ENCODE measurements at regions not wholly inside any gene's neighbourhood (a gene's known extent, or its start where the extent isn't known, plus 50 kb on each side); places are given as distances from the start of the nearest gene placed in this dataset.

GRCh38 chr17:55962951-55963401, 190.3 kb upstream of the ANKFN1 start:
- H3K27ac Mint-ChIP-seq: no peak overlapping the region
- CTCF ChIA-PET: no interaction called here
- TF ChIP-seq MAX (CRISPR knock-in tag; IDR thresholded peaks at IDR 0.05): no peak
- no peak for TF ChIP-seq JAZF1 (CRISPR knock-in tag; IDR thresholded peaks at IDR 0.05)
- TF ChIP-seq ZNF416 (CRISPR knock-in tag; IDR thresholded peaks at IDR 0.05): no peak
- TF ChIP-seq, protein P1, sequence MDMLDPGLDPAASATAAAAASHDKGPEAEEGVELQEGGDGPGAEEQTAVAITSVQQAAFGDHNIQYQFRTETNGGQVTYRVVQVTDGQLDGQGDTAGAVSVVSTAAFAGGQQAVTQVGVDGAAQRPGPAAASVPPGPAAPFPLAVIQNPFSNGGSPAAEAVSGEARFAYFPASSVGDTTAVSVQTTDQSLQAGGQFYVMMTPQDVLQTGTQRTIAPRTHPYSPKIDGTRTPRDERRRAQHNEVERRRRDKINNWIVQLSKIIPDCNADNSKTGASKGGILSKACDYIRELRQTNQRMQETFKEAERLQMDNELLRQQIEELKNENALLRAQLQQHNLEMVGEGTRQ (CRISPR knock-in tag; IDR thresholded peaks at IDR 0.05): no peak
- no peak for TF ChIP-seq MXD4 (CRISPR knock-in tag; IDR thresholded peaks at IDR 0.05; ENCODE audit: borderline replicate concordance)
- no peak for TF ChIP-seq FOXJ3 (CRISPR knock-in tag; IDR thresholded peaks at IDR 0.05; ENCODE audit: borderline replicate concordance)
- TF ChIP-seq NFYB (CRISPR knock-in tag; conservative IDR thresholded peaks at IDR 0.05; ENCODE audit: low read depth): no peak
- TF ChIP-seq ATF1 (CRISPR knock-in tag; IDR thresholded peaks at IDR 0.05): no peak
- TF ChIP-seq CDX4 (CRISPR knock-in tag; IDR thresholded peaks at IDR 0.05; ENCODE audit: borderline replicate concordance): no peak
- no peak for TF ChIP-seq GRHL2 (CRISPR knock-in tag; IDR thresholded peaks at IDR 0.05; ENCODE audit: insufficient replicate concordance, severe bottlenecking)
- no peak for TF ChIP-seq TEAD1 (CRISPR knock-in tag; IDR thresholded peaks at IDR 0.05)
- TF ChIP-seq, protein P2, sequence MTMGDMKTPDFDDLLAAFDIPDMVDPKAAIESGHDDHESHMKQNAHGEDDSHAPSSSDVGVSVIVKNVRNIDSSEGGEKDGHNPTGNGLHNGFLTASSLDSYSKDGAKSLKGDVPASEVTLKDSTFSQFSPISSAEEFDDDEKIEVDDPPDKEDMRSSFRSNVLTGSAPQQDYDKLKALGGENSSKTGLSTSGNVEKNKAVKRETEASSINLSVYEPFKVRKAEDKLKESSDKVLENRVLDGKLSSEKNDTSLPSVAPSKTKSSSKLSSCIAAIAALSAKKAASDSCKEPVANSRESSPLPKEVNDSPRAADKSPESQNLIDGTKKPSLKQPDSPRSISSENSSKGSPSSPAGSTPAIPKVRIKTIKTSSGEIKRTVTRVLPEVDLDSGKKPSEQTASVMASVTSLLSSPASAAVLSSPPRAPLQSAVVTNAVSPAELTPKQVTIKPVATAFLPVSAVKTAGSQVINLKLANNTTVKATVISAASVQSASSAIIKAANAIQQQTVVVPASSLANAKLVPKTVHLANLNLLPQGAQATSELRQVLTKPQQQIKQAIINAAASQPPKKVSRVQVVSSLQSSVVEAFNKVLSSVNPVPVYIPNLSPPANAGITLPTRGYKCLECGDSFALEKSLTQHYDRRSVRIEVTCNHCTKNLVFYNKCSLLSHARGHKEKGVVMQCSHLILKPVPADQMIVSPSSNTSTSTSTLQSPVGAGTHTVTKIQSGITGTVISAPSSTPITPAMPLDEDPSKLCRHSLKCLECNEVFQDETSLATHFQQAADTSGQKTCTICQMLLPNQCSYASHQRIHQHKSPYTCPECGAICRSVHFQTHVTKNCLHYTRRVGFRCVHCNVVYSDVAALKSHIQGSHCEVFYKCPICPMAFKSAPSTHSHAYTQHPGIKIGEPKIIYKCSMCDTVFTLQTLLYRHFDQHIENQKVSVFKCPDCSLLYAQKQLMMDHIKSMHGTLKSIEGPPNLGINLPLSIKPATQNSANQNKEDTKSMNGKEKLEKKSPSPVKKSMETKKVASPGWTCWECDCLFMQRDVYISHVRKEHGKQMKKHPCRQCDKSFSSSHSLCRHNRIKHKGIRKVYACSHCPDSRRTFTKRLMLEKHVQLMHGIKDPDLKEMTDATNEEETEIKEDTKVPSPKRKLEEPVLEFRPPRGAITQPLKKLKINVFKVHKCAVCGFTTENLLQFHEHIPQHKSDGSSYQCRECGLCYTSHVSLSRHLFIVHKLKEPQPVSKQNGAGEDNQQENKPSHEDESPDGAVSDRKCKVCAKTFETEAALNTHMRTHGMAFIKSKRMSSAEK (CRISPR knock-in tag; IDR thresholded peaks at IDR 0.05; ENCODE audit: borderline replicate concordance): no peak
- TF ChIP-seq, protein P3, sequence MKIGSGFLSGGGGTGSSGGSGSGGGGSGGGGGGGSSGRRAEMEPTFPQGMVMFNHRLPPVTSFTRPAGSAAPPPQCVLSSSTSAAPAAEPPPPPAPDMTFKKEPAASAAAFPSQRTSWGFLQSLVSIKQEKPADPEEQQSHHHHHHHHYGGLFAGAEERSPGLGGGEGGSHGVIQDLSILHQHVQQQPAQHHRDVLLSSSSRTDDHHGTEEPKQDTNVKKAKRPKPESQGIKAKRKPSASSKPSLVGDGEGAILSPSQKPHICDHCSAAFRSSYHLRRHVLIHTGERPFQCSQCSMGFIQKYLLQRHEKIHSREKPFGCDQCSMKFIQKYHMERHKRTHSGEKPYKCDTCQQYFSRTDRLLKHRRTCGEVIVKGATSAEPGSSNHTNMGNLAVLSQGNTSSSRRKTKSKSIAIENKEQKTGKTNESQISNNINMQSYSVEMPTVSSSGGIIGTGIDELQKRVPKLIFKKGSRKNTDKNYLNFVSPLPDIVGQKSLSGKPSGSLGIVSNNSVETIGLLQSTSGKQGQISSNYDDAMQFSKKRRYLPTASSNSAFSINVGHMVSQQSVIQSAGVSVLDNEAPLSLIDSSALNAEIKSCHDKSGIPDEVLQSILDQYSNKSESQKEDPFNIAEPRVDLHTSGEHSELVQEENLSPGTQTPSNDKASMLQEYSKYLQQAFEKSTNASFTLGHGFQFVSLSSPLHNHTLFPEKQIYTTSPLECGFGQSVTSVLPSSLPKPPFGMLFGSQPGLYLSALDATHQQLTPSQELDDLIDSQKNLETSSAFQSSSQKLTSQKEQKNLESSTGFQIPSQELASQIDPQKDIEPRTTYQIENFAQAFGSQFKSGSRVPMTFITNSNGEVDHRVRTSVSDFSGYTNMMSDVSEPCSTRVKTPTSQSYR (CRISPR knock-in tag; IDR thresholded peaks at IDR 0.05): no peak
- TF ChIP-seq NFATC4 (CRISPR knock-in tag; IDR thresholded peaks at IDR 0.05): no peak
- TF ChIP-seq ZNF232 (CRISPR knock-in tag; IDR thresholded peaks at IDR 0.05): no peak
- TF ChIP-seq SMAD4 (CRISPR knock-in tag; IDR thresholded peaks at IDR 0.05): no peak
- no peak for TF ChIP-seq NFE2L1 (CRISPR knock-in tag; IDR thresholded peaks at IDR 0.05)
- H3K9me3 Mint-ChIP-seq: peaks cover 16% of the 10 kb centered on the region
- H3K4me3 Mint-ChIP-seq: no peak overlapping the region
- no peak for ATAC-seq
- no peak for DNase-seq (ENCODE audit: low spot score)
- POLR2A ChIA-PET: no interaction called here
- no peaks in the 10 kb centered on the region for H3K27me3 Mint-ChIP-seq (ENCODE audit: low read depth)
- H3K36me3 Mint-ChIP-seq: no peaks in the 10 kb centered on the region
- no peaks in the 10 kb centered on the region; the same call in 1 of the 2 replicates for H3K4me1 Mint-ChIP-seq

DNA sequence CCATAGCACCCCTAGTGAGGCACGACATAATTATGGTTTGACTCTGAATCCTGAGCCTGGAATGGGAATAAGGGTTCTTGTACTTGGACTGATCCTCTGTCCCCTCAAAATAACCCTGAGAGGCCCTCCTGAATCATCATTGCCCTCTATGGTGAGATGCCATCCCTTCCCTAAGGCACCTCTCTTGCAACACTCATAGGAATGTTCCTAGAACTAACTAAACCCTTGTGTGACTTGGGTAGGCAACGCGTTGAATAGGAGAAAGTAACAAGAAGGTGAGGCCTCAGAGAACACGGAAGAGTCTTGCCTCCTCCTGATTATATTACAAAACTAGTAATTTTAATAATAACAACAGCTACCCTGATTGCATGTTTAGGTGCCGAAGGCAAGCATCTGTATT, 189.1 kb upstream of the ANKFN1 start:
- H3K4me3 Mint-ChIP-seq: no peak overlapping the region
- peaks cover 3% of the 10 kb centered on the region for H3K4me1 Mint-ChIP-seq
- CTCF ChIA-PET: no interaction called here

More for the DNA sequence above, 189.1 kb upstream of the ANKFN1 start:
- POLR2A ChIA-PET: no interaction called here
- ATAC-seq: no peak
- H3K27ac Mint-ChIP-seq: no peak overlapping the region
- TF ChIP-seq TCF7 (CRISPR knock-in tag; IDR thresholded peaks at IDR 0.05; ENCODE audit: low read depth) (no peak), ETV6 (CRISPR knock-in tag; IDR thresholded peaks at IDR 0.05) (no peak), NR1H2 (CRISPR knock-in tag; IDR thresholded peaks at IDR 0.05) (no peak), SOX15 (CRISPR knock-in tag; IDR thresholded peaks at IDR 0.05) (no peak), MAX (CRISPR knock-in tag; IDR thresholded peaks at IDR 0.05) (no peak), TEAD1 (CRISPR knock-in tag; IDR thresholded peaks at IDR 0.05) (no peak), ZNF138 (CRISPR knock-in tag; conservative IDR thresholded peaks at IDR 0.05) (no peak)
- TF ChIP-seq, protein P4, sequence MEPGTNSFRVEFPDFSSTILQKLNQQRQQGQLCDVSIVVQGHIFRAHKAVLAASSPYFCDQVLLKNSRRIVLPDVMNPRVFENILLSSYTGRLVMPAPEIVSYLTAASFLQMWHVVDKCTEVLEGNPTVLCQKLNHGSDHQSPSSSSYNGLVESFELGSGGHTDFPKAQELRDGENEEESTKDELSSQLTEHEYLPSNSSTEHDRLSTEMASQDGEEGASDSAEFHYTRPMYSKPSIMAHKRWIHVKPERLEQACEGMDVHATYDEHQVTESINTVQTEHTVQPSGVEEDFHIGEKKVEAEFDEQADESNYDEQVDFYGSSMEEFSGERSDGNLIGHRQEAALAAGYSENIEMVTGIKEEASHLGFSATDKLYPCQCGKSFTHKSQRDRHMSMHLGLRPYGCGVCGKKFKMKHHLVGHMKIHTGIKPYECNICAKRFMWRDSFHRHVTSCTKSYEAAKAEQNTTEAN (CRISPR knock-in tag; IDR thresholded peaks at IDR 0.05): no peak
- H3K27me3 Mint-ChIP-seq (ENCODE audit: low read depth): peaks cover 7% of the 10 kb centered on the region
- peaks cover 11% of the 10 kb centered on the region for H3K9me3 Mint-ChIP-seq
- no peak for DNase-seq (ENCODE audit: low spot score)
- H3K36me3 Mint-ChIP-seq: no peaks in the 10 kb centered on the region
